ENCODE measurements at regions not wholly inside any gene's neighbourhood (a gene's known extent, or its start where the extent isn't known, plus 50 kb on each side); places are given as distances from the start of the nearest gene placed in this dataset.

DNA sequence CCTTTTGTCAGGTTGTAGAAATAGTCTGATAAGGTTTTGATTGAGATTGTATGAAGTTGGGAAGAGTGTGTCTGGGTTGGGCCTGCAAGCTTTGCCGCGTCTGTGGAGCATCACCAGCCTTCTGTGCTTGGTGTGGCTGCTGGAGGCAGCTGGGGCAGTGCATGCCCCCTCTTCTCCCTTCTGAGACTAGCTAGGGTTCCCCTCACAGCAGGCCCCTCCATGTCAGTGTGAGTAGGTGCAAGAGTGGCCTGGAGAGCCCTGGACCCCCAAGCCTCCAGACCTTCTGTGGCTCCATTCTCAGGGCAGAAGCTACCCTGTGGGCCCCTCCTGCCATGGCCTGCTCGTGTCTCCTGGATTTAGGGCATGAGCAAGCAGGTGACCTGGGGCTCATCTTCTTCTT, 914.2 kb downstream of the TBC1D22A start:
- no peak for TF ChIP-seq ZFX (IDR thresholded peaks at IDR 0.05; ENCODE audit: borderline replicate concordance)
- TF ChIP-seq, protein P1, sequence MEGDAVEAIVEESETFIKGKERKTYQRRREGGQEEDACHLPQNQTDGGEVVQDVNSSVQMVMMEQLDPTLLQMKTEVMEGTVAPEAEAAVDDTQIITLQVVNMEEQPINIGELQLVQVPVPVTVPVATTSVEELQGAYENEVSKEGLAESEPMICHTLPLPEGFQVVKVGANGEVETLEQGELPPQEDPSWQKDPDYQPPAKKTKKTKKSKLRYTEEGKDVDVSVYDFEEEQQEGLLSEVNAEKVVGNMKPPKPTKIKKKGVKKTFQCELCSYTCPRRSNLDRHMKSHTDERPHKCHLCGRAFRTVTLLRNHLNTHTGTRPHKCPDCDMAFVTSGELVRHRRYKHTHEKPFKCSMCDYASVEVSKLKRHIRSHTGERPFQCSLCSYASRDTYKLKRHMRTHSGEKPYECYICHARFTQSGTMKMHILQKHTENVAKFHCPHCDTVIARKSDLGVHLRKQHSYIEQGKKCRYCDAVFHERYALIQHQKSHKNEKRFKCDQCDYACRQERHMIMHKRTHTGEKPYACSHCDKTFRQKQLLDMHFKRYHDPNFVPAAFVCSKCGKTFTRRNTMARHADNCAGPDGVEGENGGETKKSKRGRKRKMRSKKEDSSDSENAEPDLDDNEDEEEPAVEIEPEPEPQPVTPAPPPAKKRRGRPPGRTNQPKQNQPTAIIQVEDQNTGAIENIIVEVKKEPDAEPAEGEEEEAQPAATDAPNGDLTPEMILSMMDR (IDR thresholded peaks at IDR 0.05), result no peak

DNA sequence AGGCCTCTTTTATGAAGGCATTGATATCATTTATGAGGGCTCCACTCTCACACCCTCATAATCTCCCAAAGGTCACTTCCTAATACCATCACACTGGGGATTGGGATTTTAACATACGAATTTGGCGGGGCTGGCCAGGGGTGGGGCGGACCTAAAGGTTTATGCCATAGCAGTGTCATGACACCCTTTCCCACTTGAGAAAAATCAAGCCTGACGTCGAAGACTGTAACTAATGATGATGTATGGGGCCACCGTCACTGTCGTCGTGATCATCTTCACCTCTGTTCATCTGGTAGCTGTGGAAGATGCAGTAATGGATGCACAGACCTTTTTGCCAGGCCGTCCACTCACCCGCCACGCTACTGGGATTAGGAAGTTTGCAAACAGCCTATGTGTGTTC, 912.1 kb downstream of the TBC1D22A start:
- TF ChIP-seq ZFX (IDR thresholded peaks at IDR 0.05; ENCODE audit: borderline replicate concordance), result no peak
- TF ChIP-seq, protein P1 (IDR thresholded peaks at IDR 0.05), result no peak
- no peak overlapping the region for H3K27ac ChIP-seq

More for the DNA sequence above, 914.2 kb downstream of the TBC1D22A start:
- no peak overlapping the region for H3K27ac ChIP-seq

DNA sequence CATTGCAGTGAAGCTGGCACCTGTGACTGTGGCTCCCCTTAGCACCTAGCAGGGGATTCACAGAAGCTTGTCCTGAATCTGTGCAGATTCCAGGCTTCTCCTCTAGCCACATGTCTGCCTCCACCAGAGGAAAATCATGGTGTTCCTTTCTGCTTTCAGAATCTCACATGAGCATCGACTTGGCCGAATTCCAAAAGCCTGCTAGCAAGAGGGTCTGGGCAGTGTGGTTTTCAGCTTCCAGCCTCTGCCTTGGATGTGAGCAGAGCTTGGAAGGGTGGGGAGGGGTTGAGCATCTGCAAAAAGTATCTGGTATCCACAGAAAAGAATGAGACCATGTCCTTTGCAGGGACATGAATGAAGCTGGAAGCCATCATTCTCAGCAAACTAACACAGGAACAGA, 911.1 kb downstream of the TBC1D22A start:
- H3K27ac ChIP-seq, result no peak overlapping the region
- no peak for TF ChIP-seq ZFX (IDR thresholded peaks at IDR 0.05; ENCODE audit: borderline replicate concordance)
- TF ChIP-seq, protein P1 (IDR thresholded peaks at IDR 0.05), result no peak

DNA sequence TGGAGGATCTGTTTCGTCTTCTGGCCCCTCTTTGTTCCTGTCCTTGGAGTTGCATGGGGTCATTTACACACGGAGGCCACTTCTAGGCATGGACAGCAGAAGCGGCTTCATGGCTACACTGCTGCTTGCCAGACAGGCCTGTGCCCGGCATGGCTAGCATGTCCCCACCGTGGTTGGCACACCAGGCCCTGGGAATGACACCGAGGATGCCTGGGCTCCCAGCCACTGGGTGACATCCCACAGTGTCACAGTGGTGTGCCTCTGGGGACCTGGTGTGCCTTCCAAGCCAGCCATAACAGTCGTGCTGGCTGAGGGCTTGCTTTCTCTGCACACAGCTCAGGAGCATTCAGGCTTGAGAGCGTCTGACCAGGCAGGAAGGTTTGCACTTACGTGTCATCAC, 910.1 kb downstream of the TBC1D22A start:
- TF ChIP-seq ZFX (IDR thresholded peaks at IDR 0.05; ENCODE audit: borderline replicate concordance), result no peak
- TF ChIP-seq, protein P1 (IDR thresholded peaks at IDR 0.05), result no peak
- H3K27ac ChIP-seq, result no peak overlapping the region

DNA sequence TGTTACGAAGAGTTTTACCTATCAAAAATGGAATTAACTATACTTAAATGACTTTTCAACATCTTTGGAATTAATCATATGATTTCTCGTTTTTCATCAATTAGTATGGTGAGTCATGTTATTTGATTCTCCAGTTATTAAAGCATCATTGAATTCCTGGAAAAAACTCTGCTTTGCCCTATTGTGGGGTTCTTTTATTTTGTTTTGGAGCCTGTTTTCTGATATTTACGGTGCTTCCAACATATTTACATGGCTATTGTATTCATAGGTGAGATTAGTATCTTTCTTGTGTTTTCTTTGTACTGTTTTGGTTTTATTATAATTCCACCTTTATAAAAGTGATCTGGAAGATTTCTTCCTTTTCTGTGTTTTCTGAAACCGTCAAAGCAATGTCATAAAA, 902.7 kb downstream of the TBC1D22A start:
- no peak overlapping the region for H3K27ac ChIP-seq

DNA sequence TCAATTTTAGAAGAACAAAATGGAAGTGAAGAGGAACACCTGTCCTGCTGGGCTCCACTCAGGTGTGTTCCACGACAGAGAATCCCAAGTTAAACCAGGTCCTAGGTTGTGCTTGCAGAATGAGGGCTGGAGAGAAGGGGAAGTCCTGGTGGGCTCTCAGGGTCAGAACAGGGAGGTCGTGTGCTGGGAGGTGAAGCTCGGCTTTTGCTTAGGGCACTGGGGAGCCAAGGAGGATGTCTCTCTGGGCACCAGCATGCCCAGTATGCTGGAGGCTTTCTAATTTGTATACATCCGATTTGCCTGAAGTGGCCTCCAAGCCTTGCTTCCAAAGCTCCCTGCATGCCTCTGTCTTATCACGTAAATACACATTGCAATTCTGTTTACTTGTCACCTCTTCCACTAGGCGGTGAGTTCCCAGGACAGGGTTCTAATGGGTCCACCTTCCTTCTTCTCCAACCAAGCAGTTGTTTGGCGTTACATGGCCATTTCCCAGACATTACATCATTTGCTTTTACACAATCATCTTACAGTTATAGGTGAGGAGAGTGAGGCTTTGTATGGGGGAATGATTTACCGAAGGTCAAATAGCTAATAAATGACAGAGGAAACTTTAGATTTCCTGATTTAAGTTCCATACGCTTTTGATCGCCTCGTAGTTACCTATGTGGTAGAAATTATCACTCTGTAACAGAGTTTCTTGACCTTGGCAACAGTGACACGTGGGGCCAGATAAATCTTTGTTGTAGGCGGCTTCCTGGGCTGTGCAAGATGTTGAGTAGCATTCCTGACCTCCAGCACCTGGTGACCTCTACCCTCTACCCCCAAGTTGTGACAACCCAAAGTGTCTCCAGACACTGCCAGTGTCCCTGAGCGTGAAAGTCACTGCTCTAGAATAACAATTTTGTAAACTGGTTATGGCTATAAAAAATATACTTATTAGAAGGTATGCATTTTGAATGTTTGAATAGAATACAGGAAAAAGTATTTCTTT, 901.5 kb downstream of the TBC1D22A start:
- H3K27ac ChIP-seq, result no peak overlapping the region
- no peak for TF ChIP-seq ZFX (IDR thresholded peaks at IDR 0.05; ENCODE audit: borderline replicate concordance)
- TF ChIP-seq, protein P1 (IDR thresholded peaks at IDR 0.05), result no peak

More for the DNA sequence above, 902.7 kb downstream of the TBC1D22A start:
- TF ChIP-seq, protein P1 (IDR thresholded peaks at IDR 0.05), result no peak
- TF ChIP-seq ZFX (IDR thresholded peaks at IDR 0.05; ENCODE audit: borderline replicate concordance), result no peak
